Kidney (tissue), 13 donors: ENCODE measurements at regions not wholly inside any gene's neighbourhood (a gene's known extent, or its start where the extent isn't known, plus 50 kb on each side); places are given as distances from the start of the nearest gene placed in this dataset.
A peak's percentile ranks its signal among the peaks of the same experiment; 100 is the strongest.

Experiments used
- DNase-seq, 5 donors: peaks; one replicate each; pipeline ENCODE4 v3.0.0-alpha.2; 2013 to 2020
- FAIRE-seq: peaks from 2 replicates; lab custom pipeline; 2012; peaks lifted over from hg19 to GRCh38; lab: Jason Lieb, UNC
- H3K27ac ChIP-seq, 2 donors: one replicate each; pipeline ENCODE4 v1.7.0; 2013; ENCODE audit warnings: low read depth in 2 of 2, low read length in 2 of 2, inconsistent platforms in 1 of 2
- H3K27me3 ChIP-seq: one replicate; pipeline ENCODE4 v1.7.1; 2013; ENCODE audit warnings: low read length, inconsistent platforms; ENCODE audit not compliant: control insufficient read depth, insufficient read depth
- H3K36me3 ChIP-seq, 3 donors: one replicate each; pipeline versions ENCODE4 v1.7.0 to v1.7.1; 2013; ENCODE audit warnings: low read length in 3 of 3, control low read depth in 1 of 3, inconsistent platforms in 1 of 3; ENCODE audit not compliant: insufficient read depth in 3 of 3, control insufficient read depth in 2 of 3
- H3K4me1 ChIP-seq, 3 donors: one replicate each; pipeline versions ENCODE4 v1.7.0 to v1.7.1; 2013; ENCODE audit warnings: low read length in 3 of 3, inconsistent platforms in 1 of 3, low read depth in 1 of 3; ENCODE audit not compliant: control insufficient read depth in 2 of 3, insufficient read depth in 2 of 3
- H3K4me3 ChIP-seq, 3 donors: one replicate each; pipeline versions ENCODE4 v1.7.0 to v1.8.1; 2013; ENCODE audit warnings: low read length in 3 of 3, control low read depth in 1 of 3, inconsistent platforms in 1 of 3
- H3K9ac ChIP-seq, 3 donors: one replicate each; pipeline versions ENCODE4 v1.7.0 to v1.7.1; 2013; ENCODE audit warnings: low read length in 3 of 3, control low read depth in 1 of 3, inconsistent platforms in 1 of 3
- H3K9me3 ChIP-seq, 3 donors: one replicate each; pipeline versions ENCODE4 v1.7.0 to v1.7.1; 2013; ENCODE audit warnings: low read length in 3 of 3, control low read depth in 1 of 3, inconsistent platforms in 1 of 3; ENCODE audit not compliant: control insufficient read depth in 2 of 3, insufficient read depth in 1 of 3
- intact Hi-C: fragments of 100-400 bp; cut with DNase I; formaldehyde crosslinking; loops from one replicate; pipeline ENCODE4 v1.11.1; 2022
- TF ChIP-seq, protein P1 (sequence below): IDR thresholded peaks from 3 replicates; pipeline ENCODE4 v1.5.1; 2012; ENCODE audit warnings: mild to moderate bottlenecking, moderate library complexity, borderline replicate concordance; ENCODE audit not compliant: insufficient read depth; ENCODE audit errors: extremely low read depth
- donor health status: control.
- donor health status: control.
- donor health status: control.
- donor health status: control.
- donor health status: control.
- donor health status: DM: yes; HTN: yes; CAD: no.
- donor health status: Normal renal cell carcinoma (clear cell type).

DNA sequence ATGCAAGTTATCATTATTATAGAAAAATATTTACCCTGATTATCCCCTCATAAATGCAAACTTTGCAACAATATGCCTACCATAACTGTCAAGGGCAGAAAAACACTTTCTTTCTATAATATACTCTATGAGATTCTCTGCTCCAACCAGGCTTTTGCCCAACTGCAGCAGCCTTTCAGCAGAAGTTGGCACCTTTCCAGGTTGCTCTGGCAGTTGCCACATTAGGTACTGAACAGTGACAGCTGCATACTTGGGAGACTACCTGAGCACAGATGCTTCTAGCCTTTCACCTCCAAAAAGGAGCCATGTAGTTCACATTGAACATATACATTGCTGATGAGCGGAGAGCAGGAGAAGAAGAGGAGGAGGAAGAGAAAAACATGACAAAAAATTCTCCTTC lies 69.5 kb upstream of the BRWD3 start:
- intact Hi-C loops = no loop called here
- Histone ChIP-seq H3K27me3 (no peaks in the 10 kb centered on the region), H3K4me3 (no peak overlapping the region), H3K9me3 (no peaks in the 10 kb centered on the region), H3K36me3 (no peaks in the 10 kb centered on the region), H3K4me1 (no peaks in the 10 kb centered on the region), H3K9ac (no peak overlapping the region), H3K27ac (no peak overlapping the region)
- TF ChIP-seq, protein P1, sequence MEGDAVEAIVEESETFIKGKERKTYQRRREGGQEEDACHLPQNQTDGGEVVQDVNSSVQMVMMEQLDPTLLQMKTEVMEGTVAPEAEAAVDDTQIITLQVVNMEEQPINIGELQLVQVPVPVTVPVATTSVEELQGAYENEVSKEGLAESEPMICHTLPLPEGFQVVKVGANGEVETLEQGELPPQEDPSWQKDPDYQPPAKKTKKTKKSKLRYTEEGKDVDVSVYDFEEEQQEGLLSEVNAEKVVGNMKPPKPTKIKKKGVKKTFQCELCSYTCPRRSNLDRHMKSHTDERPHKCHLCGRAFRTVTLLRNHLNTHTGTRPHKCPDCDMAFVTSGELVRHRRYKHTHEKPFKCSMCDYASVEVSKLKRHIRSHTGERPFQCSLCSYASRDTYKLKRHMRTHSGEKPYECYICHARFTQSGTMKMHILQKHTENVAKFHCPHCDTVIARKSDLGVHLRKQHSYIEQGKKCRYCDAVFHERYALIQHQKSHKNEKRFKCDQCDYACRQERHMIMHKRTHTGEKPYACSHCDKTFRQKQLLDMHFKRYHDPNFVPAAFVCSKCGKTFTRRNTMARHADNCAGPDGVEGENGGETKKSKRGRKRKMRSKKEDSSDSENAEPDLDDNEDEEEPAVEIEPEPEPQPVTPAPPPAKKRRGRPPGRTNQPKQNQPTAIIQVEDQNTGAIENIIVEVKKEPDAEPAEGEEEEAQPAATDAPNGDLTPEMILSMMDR = no peak
- DNase-seq = peak in 2 of 5 donors; percentile 6 to 13
- FAIRE-seq = no peak

DNA sequence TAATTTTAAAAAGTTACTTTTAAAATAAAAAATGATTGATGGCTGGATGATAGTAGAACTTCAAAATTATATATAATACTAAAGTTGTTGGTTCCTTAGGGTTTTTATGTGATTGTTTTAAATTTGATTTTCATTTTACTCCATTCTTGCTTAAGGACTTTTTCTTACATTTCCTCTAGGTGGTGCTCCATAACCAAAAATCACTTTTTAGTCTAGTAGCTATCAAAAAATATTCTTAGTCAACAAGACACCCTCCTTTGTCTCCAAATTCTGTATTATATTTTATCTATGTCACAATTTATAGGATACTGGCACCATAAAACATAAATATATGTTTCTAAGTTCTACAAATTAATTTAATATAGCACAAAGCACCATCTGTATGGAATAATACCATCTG lies 67.2 kb upstream of the BRWD3 start:
- DNase-seq (peak in 2 of 5 donors; percentile 30 to 60), FAIRE-seq (peak; percentile 98)
- intact Hi-C loops = no loop called here
- Histone ChIP-seq H3K4me3 (no peak overlapping the region), H3K27ac (no peak overlapping the region), H3K9me3 (no peaks in the 10 kb centered on the region), H3K9ac (no peak overlapping the region), H3K27me3 (no peaks in the 10 kb centered on the region), H3K4me1 (no peaks in the 10 kb centered on the region), H3K36me3 (no peaks in the 10 kb centered on the region)
- TF ChIP-seq, protein P1 = peak; percentile 16
